ENCODE measurements at regions not wholly inside any gene's neighbourhood (a gene's known extent, or its start where the extent isn't known, plus 50 kb on each side); places are given as distances from the start of the nearest gene placed in this dataset.

DNA sequence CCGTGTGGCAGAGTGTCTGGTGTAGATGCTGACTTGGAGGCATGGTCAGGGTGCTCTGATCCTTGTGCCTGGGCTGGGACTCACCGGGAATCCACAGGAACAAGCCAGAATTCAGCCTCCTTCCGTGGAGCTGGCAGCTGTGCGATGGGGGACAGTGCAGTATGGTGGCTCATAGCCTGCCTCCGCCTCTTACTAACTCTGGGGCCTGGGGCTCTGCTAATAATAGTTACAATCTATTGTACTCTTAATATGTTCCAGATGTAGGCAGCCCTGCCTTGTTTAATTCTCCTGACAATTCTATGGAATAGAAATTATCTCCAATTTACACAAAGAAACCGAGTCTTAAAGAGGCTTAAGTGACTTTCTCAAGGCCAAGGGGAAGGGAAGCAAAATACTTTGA, 77.6 kb downstream of the PCDH1 start:
- DNase-seq, result no peak

DNA sequence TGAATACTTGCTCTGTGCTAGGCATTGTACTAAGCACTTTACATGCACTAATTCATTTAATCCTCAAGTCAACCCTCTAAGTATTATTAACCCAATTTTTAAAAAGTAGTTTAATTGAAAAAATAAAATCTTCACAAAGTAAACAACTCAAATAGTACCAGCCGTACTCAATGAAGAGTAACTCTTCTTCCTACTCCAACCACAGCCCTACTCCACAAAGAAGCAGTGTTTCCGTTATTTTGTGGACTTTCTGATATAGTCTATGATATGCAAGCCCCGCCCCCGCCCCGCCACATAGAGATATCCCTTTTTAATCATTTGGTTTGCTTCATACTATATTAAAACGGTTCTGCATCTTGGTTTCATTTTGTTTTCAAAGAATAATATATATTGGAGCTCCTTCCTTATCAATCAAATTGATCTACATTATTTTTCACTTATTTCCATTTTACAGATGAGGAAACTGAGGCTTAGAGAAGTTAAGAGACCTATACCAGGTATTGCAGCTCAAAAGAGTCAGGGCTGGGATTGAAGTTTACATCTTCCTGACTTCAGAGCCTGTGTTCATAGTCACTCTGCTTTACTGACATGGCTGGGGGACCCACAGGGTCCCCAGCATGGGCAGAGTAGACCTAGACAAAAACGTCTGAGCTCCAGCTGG, 78.6 kb downstream of the PCDH1 start:
- DNase-seq, result no peak

DNA sequence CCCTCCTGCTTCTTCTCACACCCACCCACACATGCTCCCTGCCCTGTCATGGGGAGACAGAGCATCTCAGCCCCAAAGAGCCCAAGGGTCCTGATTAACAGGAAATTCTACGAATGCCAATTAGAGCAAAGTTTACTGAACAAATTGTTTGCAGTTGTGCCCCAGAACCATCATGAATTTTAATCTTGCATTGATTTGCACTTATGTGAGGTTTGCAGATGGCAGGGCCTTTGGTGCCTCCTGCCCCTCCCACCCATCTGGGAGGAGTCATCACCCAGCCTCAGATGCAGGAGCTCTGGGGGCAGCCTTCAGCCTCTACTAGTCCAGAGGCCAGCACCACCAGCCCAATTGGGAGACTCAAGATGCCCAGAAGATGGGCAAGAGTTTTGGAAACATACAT, 80.8 kb downstream of the PCDH1 start:
- DNase-seq, result no peak

DNA sequence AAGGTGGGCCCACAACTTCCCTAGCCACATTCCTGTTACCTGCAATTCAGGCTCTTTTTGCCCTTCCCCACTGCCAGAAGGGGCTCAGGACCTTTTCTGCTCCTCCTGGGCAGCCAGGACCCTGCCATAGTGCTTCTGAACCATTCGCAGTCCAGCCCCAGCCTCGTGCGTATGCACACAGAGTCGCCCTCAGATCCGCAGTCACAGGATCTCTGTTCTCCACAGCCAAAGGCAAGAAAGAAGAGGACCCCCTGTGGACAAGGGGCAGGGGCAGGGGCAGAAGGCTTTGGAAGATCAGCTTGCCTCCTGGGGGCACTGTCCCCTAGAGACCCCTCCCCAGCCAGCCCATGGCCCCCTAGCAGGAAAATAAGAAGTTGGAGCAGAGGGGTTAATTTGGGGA, 82.8 kb downstream of the PCDH1 start:
- DNase-seq, result no peak

DNA sequence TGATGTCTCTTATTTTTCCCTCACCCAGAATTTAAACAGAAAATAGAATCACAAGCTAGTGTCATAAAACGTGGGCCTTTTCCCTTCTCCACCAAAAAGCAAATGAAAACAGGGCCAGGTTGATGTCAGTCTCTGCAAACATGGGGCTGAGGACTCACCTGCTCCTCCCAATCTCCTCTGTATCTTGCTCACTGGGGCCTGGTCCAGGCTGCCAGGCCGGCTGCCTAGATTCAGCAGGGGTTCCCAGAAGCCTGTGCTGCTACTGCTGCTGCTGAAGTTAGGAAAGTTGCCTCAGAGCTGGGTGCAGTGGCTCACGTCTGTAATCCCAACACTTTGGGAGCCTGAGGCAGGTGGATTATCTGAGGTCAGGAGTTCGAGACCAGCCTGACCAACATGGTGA, 84.3 kb downstream of the PCDH1 start:
- DNase-seq, result no peak

DNA sequence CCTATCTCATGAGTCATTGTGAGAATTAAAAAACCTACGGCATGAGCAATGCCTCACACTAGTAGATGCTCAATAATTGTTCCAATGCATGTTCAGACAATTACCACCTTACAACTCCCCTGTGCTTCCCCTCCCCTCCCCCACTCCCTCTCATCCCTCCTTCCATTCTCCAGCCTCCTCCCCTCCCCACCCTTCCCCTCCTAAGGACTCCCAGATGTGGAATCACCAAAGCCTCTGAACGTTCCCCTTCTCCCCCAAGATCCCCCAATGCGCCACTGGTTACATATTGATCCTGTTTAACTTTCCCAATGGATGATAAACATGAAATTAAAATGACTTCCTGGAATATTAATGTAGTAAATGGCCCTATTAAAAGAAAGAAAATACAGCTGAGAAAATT, 84.8 kb downstream of the PCDH1 start:
- no peak for DNase-seq

DNA sequence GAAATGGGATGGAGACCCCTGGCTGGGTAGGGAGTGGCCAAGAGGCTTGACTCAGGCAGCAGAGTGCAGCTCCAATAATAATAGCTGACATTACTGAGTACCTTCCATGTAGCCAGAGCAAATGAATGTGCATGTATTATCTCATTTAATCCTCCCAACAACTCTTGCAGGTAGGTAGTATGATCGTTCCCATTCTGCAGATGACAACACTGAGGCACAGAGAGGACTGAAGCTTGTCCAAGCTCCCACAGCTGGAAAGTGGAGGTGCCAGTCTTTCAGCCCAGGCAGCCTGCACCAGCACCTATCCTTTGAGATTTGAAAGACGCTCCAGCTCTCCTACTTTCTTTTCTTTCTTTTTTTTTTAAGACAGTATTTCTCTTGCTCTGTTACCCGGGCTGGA, 87.6 kb downstream of the PCDH1 start:
- DNase-seq, result no peak

DNA sequence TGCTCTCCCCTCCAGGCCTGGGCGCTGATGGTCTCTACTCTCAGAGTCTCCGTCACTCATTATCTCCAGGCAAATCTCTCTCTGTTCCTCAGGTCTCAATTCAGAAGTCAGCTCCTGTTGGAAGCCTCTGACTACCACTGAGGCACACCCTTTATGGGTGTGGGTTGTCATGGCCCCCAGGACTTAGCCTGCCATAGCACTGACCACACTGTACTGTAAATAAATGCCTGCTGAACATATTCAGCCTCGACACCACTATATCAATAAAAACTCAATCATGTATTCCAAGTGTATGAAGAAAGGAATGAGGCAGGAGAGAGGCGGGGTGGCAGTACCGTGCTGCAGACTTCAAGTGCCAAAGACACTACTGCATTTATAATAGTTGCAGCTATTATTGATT, 88.9 kb downstream of the PCDH1 start:
- DNase-seq, result no peak

DNA sequence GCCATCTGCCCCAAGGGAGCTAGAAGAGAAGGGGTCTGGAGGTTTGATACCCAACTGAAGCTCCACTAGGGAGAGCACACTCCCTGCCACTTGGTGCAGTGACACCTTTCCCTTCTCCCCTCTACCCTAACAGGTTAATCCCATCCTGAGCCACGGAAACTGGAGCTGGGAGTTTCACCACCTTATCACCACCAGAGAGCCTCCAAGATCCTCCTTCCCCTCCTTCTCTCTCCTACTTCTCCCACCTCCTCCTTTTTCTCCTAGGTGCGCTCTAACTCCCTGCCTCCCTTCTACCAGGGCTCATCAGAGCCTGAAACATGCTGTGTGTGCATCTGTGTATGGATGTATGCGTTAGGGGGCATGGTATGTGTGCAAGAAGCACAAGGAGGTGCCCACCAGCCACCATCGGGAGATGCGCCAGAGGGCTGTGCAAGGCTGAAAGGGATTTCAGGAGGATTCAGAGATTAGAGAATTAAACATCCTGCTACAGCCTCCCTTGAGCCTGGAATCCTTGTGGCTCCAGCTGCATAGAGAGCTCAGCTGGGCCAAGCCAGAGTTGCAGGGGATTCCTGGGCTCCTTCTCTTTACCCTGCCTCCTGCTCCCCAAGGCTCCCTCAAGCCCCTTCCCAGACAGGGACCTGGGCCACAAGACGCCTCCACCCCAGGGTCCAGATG, 89.8 kb downstream of the PCDH1 start:
- DNase-seq, result no peak

DNA sequence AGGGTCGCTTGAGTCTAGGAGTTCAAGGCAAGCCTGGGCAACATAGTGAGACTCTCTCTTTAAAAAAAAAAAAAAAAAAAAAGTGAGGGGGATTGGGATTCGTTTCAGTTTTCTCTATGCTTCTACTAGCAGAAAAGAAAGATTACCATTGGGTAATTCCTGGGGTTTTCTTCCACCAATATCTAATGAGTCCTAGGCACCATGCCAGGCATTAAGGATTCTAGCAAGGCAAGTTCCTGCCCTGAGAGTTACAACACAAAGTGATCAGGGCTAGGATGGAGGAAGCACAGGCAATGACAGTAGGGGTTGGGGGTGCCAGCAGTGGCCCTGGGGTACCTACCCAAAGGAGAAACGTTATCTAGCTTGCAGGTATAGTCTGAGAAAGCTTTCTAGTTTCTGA, 90.8 kb downstream of the PCDH1 start:
- no peak for DNase-seq

DNA sequence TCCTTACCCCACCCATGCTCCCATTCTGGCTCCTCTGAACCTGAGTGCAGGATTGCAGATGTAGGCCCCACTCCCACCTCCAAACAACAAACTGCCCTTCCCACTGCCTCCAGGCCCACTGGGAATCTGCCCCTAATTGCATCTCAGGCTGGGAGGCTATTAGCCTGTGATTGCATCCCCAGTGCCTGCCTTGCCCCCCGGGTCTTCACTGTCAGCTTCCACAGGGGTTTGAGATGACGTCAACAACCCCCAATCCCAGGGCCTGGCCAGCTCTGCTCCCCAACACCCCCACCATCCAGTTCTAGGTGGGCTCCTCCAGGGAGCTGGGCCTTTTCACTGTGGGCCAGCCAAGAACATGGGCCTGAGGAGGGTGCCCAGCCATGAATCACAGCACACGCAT, 91.5 kb downstream of the PCDH1 start:
- no peak for DNase-seq

DNA sequence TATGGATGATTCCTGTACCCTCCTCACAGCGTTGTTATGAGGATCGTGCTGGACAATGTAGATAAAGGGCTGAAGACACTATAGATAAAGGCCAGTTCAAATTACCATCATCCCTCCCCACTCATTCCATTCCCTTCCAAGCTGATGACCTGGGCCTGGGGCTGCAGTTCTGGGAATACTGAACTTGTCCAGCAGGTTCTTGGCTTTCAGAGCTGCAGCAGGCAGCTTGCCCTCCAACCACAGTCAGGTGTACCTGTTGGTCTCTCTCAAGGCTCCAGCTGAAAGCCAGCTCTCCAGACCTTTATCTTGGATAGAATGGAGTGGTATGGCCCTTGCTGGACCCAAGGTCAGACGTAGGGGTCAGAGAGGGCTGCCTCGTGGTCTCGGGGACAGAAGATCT, 92.5 kb downstream of the PCDH1 start:
- no peak for DNase-seq

DNA sequence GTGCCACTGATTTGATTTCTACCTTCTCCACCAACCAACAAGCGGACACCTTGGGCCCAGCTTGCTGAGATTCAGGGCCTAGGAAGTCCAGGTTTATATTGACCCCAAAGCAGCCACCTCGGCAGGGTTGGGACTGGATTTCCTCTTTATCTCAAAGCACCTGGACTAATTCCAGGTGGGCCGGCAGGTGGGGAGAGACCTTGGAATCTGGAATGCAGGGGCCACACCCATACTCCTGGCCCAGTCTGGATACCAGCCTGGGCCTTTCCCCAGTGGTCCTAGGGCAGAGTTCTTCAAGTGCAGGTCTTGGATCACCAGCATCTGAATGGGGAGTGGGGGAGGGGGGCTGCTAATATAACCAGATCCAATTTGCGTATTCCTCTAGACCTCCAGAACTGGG, 93.1 kb downstream of the PCDH1 start:
- no peak for DNase-seq

DNA sequence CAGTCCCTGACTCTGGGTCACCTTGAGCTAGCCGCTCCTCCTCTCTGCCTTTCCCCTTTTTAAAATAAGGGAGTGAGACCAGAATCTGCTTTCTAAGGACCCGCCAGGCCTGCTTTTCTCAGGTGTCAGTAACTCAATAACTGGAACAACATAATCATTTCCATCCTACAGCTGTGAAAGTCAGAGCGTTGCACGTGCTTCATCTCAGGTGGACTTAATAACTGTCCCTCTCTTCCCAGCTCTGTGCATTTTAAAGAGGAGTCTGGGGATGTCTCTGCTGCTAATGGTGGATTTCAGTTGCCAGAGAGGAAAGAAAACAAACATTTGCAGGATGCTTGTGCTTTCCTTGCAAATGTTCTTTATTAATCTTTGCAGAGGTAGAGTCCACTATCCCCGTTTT, 93.7 kb downstream of the PCDH1 start:
- DNase-seq, result no peak

DNA sequence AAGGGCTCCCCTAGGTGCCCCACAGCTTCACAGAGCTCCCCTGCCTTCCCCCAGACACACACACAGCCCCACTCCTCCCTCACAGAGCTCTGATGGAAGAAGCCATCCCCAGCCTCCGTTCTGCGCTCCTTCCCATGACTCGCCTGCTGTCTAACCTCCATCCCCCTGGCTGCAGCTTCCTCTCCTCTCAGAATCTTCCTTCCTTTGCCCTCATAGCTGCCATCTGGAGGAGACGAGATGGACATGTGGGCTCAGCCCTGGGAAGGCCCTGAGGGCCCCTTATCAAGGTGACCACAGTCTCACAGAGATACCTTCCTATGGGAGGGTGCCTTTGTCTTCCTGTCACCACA, 94.3 kb downstream of the PCDH1 start:
- no peak for DNase-seq

DNA sequence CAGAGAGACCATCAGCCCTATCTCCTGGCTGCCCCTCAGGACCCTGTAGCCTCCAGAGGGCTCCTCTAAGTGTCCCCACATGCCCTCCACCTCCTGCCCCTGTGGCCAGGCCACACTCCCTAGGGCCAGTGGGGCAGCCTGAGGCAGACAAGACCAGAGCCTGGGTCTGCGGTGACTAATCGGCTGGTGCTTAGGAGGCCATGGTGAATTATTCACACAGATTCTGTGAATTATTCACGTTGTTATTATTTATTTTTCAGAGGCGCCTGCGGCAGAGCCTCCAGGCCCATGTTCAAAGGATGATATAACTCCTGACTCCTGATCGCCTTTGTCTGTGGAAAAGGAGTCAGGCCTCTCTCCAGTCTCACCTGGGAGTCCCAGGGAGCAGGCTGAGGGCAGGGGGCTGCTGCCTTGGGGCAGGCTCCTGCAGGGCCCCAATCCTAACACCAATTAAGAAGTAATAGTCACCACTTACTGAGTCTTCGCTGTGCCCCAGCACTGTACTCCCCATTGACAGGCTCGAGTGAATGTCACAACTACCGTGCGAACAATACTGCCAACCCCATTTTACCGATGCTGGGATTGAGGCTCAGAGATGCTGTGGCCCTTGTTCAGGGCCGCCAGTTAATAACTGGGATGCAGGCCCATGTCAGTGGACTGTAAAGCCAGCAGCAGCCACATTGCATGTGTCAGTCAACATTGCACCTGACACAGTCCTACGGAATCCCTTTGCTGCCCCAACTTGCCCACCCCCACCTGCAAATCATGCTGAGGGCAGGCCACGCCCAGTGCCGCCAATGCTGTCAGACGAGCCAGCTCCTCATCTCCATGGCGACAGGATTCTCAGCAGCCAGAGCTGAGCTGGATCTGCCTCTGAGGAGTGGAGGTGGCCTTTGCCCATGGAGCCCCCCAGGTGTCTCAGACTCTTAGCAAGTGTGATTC, 94.9 kb downstream of the PCDH1 start:
- no peak for DNase-seq

DNA sequence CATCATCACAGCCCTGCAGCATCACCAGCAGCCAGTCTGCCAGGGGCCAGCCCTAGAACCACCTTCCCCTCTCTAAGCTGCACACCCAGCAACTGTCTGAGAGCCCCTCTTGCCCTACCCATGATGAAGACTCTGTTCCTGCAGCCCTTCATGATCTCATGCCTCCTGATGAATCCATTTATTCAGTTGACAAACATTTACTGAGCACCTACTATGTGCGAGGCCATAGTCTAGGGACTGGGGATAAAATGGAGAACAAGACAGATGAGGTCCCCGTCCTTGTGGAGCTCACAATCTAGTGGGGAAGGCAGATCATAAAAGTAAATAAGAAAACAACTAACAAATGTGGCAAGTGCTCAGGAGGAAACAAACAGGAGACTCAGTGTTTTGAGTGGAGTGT, 96.3 kb downstream of the PCDH1 start:
- DNase-seq, result no peak

DNA sequence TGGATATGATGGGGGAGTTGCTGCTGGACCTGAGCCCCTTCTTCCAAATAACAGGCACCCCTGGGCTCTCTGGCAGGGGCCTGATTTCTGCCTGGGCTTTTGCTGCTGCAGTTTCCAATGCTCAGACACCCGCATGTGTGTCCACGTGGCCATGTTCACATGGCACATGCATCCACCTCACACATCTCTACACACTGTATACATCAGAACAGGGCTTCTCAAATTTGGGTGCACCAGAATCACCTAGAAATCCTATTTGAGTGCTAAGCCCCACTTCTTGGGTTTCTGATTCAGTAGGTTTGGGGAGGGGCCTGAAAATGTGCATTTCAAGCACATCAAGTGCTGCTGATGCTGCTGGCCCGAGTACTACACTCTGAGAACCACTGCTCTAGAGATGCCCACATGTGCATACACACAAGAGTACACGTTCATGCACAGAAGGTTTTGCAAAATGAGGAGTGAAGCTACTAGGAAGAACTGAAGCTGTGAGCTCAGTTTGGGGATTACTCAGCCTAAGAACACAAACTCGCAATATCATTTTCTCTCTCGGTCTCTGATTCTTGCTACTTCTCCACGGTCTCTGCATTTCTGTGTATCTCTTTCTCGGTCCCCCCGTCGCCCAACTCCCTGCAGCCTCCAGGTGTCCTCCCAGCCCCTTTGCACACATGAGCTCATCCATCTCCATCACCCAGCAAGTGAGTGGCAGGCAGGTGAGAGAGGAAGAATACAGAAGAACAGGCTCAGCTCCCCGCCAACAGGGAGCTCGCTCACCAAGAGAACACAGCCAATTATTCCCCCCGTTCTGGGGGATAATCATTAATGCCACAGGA, 97.0 kb downstream of the PCDH1 start:
- DNase-seq, result no peak

DNA sequence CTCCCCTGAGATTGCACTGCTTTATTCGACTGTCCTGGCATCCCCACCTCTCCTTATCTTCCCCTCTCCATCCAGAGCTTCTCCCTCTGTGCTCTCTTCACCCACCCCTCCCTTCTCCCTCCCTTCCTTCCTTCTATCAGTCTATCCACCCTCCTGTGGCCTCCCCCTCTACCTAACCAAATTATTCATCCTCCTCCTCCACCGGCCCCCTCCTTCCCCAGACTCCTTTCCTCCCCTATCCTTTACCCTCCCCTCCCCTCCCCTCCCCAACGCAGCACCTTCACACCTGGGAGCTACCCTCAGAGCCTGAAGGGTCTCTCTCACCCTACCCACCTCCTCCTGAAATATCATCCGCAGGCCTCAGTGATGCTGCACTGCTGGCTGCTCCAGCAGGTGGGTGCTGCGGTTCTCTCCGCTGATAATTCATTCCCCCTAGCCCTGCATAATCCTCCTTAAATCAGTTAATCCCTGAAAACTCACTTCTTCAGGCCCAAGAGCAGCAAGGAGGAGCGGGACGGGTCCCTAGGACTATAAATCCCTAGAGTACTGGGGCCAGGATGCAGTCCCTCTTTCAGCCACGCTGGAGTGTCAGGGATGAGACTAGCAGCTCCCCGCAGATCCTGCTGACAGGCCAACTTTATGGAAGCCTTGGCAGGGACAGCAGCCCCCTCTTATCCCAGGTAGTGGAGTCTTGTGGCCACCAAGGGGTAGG, 97.8 kb downstream of the PCDH1 start:
- no peak for DNase-seq

DNA sequence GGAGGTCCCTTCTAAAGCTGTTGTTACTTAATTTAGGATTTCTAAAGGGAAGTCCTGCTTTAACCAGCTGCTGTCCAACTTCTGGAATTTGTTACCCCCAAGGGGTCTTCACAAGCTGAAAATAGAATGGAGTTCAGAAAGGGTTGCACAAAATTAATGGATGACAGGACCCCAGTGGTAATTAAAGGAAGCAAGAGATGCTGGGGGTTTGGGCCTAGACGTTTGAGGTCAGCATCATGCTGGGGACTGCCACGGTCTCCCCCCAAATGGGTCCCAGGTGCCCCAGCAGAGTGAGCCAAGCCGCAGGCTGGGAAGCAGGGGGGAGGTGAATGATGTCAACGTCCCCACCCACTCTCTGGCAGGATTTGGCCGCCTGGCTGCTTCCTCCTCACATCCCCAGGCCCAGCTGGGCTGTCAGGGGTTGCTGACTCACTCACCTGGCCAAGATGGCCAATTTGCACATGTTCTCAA, 97.5 kb upstream of the ARAP3 start:
- no peak for DNase-seq

DNA sequence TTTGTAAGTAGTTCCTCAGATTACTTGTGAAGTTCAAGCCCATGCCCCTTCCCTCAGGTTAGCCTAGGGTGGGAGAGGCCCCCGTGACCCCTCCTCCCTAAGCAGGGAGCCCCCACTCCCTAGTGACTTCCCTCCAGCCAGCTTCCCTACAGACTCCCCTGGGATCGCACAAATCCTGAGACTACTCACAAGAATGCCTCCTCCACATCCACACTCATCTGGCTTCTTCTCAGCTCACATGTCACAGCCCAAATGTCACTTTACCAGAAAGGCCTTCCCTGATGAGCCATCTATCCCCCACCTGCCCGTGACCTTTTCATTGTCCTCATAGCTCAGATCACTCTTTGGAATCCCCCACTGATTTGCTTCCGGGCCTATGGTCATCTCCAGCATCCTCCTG, 96.7 kb upstream of the ARAP3 start:
- no peak for DNase-seq

DNA sequence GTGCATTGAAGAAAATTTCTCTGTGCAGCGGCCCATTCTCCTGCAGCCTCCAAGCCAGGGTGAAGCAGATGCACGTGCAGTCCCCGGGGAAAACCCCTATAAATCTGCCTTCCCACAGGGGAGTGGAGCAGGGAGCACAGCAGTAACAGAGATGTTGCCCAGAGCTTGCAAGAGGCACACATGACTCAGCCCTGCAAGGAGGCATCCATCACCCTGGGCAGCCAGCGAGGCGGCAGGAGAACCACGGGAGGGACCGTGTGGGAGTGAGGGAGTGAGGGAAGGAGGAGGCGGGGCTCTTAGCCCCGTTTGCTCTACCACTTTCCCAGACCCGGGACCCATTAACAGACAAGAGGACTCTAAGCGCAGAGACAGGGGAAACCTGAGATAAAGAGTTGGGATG, 96.2 kb upstream of the ARAP3 start:
- no peak for DNase-seq

Measured in NCI-H1092 (cell line).